WTC11 (cell line): ENCODE measurements at regions not wholly inside any gene's neighbourhood (a gene's known extent, or its start where the extent isn't known, plus 50 kb on each side); places are given as distances from the start of the nearest gene placed in this dataset.

Experiments
- ATAC-seq: fragments of 200-7000 bp; cut with Tn5 transposase; 2 replicates; pipeline ENCODE4 v1.10.0; 2021; ENCODE audit warnings: mild to moderate bottlenecking, moderate library complexity
- CTCF ChIA-PET: fragments of 300-600 bp; sonication (Branson Sonifier 250); formaldehyde crosslinking; loops from one replicate; lab custom pipeline; 2021; ENCODE audit warnings: antibody characterized with exemption; lab: Charles Lee
- POLR2A ChIA-PET: fragments of 350-600 bp; sonication (Branson Sonifier 250); formaldehyde crosslinking; loops from one replicate; lab custom pipeline; 2021; ENCODE audit warnings: antibody characterized with exemption; lab: Charles Lee
- DNase-seq: peaks from one replicate; pipeline ENCODE4 v3.0.0; 2021; ENCODE audit warnings: low spot score
- H3K27ac Mint-ChIP-seq: 2 replicates; pipeline ENCODE4 v1.8.0; 2021; ENCODE audit warnings: mixed read lengths
- H3K27me3 Mint-ChIP-seq: 2 replicates; pipeline ENCODE4 v1.8.0; 2021; ENCODE audit warnings: low read depth, mild to moderate bottlenecking, moderate library complexity, mixed read lengths
- H3K36me3 Mint-ChIP-seq: 2 replicates; pipeline ENCODE4 v1.8.0; 2021; ENCODE audit warnings: mixed read lengths
- H3K4me1 Mint-ChIP-seq: 2 replicates; pipeline ENCODE4 v1.8.0; 2022; ENCODE audit warnings: mixed read lengths
- H3K4me3 Mint-ChIP-seq: 2 replicates; pipeline ENCODE4 v1.8.0; 2021; ENCODE audit warnings: mild to moderate bottlenecking, moderate library complexity, mixed read lengths
- H3K9me3 Mint-ChIP-seq: 2 replicates; pipeline ENCODE4 v1.8.0; 2021; ENCODE audit warnings: mixed read lengths
- AFF4 ChIP-seq: sonication (generic); formaldehyde crosslinking; IDR thresholded peaks from 2 replicates; pipeline ENCODE4 v1.8.1; 2023; ENCODE audit warnings: mild to moderate bottlenecking, missing genetic modification reagents, borderline replicate concordance
- ATF1 ChIP-seq: sonication (generic); formaldehyde crosslinking; IDR thresholded peaks from 2 replicates; pipeline ENCODE4 v1.8.1; 2023; ENCODE audit warnings: mild to moderate bottlenecking, moderate library complexity, missing genetic modification reagents
- ATF3 ChIP-seq: sonication (generic); formaldehyde crosslinking; conservative IDR thresholded peaks from 2 replicates; pipeline ENCODE4 v1.8.1; 2022; ENCODE audit warnings: mild to moderate bottlenecking, missing genetic modification reagents
- ATF6 ChIP-seq: sonication (generic); formaldehyde crosslinking; IDR thresholded peaks from 2 replicates; pipeline ENCODE4 v1.8.1; 2023; ENCODE audit warnings: mild to moderate bottlenecking, missing genetic modification reagents
- CTCF ChIP-seq: fragments of 200-600 bp; IDR thresholded peaks from 2 replicates; pipeline ENCODE4 v1.8.0; 2022; ENCODE audit warnings: antibody characterized with exemption
- E2F4 ChIP-seq: sonication (generic); formaldehyde crosslinking; IDR thresholded peaks from 2 replicates; pipeline ENCODE4 v1.8.1; 2022; ENCODE audit warnings: low read depth, mild to moderate bottlenecking, moderate library complexity, missing genetic modification reagents, borderline replicate concordance
- FOXJ3 ChIP-seq: sonication (generic); formaldehyde crosslinking; IDR thresholded peaks from 2 replicates; pipeline ENCODE4 v1.9.0; 2021; ENCODE audit warnings: missing genetic modification reagents, mild to moderate bottlenecking, borderline replicate concordance
- GTF2I ChIP-seq: fragments of 250-450 bp; sonication (Bioruptor Pico); conservative IDR thresholded peaks from 2 replicates; pipeline ENCODE4 v1.4.0; 2021; ENCODE audit warnings: mild to moderate bottlenecking
- KAT7 ChIP-seq: sonication (generic); formaldehyde crosslinking; IDR thresholded peaks from 2 replicates; pipeline ENCODE4 v1.8.1; 2023; ENCODE audit warnings: missing genetic modification reagents, mild to moderate bottlenecking, borderline replicate concordance
- MXD4 ChIP-seq: fragments of 250-450 bp; sonication (Bioruptor Pico); IDR thresholded peaks from 2 replicates; pipeline ENCODE4 v1.8.0; 2021; ENCODE audit warnings: mild to moderate bottlenecking, moderate library complexity, borderline replicate concordance
- MYBL2 ChIP-seq: sonication (generic); formaldehyde crosslinking; IDR thresholded peaks from 2 replicates; pipeline ENCODE4 v1.8.1; 2023; ENCODE audit warnings: mild to moderate bottlenecking, moderate library complexity, missing genetic modification reagents
- NR3C1 ChIP-seq: sonication (generic); formaldehyde crosslinking; conservative IDR thresholded peaks from 2 replicates; pipeline ENCODE4 v1.8.1; 2023; ENCODE audit warnings: low read depth, mild to moderate bottlenecking, missing genetic modification reagents
- SMAD4 ChIP-seq: sonication (generic); formaldehyde crosslinking; IDR thresholded peaks from 2 replicates; pipeline ENCODE4 v1.8.0; 2022; ENCODE audit warnings: mild to moderate bottlenecking, missing genetic modification reagents
- SOX15 ChIP-seq: fragments of 250-450 bp; sonication (Bioruptor Pico); IDR thresholded peaks from 2 replicates; pipeline ENCODE4 v1.9.0; 2021; ENCODE audit warnings: mild to moderate bottlenecking
- TCF7 ChIP-seq: sonication (generic); formaldehyde crosslinking; IDR thresholded peaks from 2 replicates; pipeline ENCODE4 v1.8.0; 2022; ENCODE audit warnings: mild to moderate bottlenecking, low read depth, missing genetic modification reagents, moderate library complexity
- TP53 ChIP-seq: sonication (generic); formaldehyde crosslinking; IDR thresholded peaks from 2 replicates; pipeline ENCODE4 v1.8.1; 2023; ENCODE audit warnings: mild to moderate bottlenecking, missing genetic modification reagents
- ZBTB21 ChIP-seq: sonication (generic); formaldehyde crosslinking; IDR thresholded peaks from 2 replicates; pipeline ENCODE4 v1.8.1; 2023; ENCODE audit warnings: mild to moderate bottlenecking, missing genetic modification reagents, borderline replicate concordance
- ZNF423 ChIP-seq: fragments of 250-450 bp; sonication (Bioruptor Pico); IDR thresholded peaks from 2 replicates; pipeline ENCODE4 v2.1.2; 2022; ENCODE audit warnings: mild to moderate bottlenecking, moderate library complexity
- ZNF671 ChIP-seq: fragments of 250-450 bp; sonication (Bioruptor Pico); IDR thresholded peaks from 2 replicates; pipeline ENCODE4 v1.8.0; 2021; ENCODE audit warnings: mild to moderate bottlenecking
- TF ChIP-seq, protein P1 (sequence below): sonication (generic); formaldehyde crosslinking; IDR thresholded peaks from 2 replicates; pipeline ENCODE4 v1.8.1; 2022; ENCODE audit warnings: mild to moderate bottlenecking, missing genetic modification reagents, moderate library complexity, borderline replicate concordance
- TF ChIP-seq, protein P2 (sequence below): fragments of 250-450 bp; sonication (Bioruptor Pico); IDR thresholded peaks from 2 replicates; pipeline ENCODE4 v1.9.0; 2021; ENCODE audit warnings: mild to moderate bottlenecking
- TF ChIP-seq, protein P3 (sequence below): sonication (generic); formaldehyde crosslinking; IDR thresholded peaks from 2 replicates; pipeline ENCODE4 v1.8.0; 2023; ENCODE audit warnings: missing genetic modification reagents
- TF ChIP-seq, protein P4 (sequence below): fragments of 250-450 bp; sonication (Bioruptor Pico); conservative IDR thresholded peaks from 2 replicates; pipeline ENCODE4 v1.9.0; 2021; ENCODE audit warnings: mild to moderate bottlenecking

GRCh38 chr13:112219740-112220139 lies 152.8 kb downstream of the SOX1 start:
- H3K4me1 Mint-ChIP-seq = no peaks in the 10 kb centered on the region
- ChIA-PET POLR2A (no interaction called here), CTCF (interaction anchor here (1.8 kb wide), 1 partner anchor 715 kb away, joined by 4 read pairs; no protein-coding TSS in a partner anchor)
- no peak for DNase-seq
- H3K4me3 Mint-ChIP-seq = no peak overlapping the region
- H3K36me3 Mint-ChIP-seq = no peaks in the 10 kb centered on the region
- no peaks in the 10 kb centered on the region for H3K9me3 Mint-ChIP-seq
- no peak for ATAC-seq
- TF ChIP-seq, protein P1, sequence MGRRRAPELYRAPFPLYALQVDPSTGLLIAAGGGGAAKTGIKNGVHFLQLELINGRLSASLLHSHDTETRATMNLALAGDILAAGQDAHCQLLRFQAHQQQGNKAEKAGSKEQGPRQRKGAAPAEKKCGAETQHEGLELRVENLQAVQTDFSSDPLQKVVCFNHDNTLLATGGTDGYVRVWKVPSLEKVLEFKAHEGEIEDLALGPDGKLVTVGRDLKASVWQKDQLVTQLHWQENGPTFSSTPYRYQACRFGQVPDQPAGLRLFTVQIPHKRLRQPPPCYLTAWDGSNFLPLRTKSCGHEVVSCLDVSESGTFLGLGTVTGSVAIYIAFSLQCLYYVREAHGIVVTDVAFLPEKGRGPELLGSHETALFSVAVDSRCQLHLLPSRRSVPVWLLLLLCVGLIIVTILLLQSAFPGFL (CRISPR knock-in tag) = no peak
- no peak for TF ChIP-seq SOX15 (CRISPR knock-in tag)
- no peak for TF ChIP-seq KAT7 (CRISPR knock-in tag)
- TF ChIP-seq E2F4 = no peak
- no peak for TF ChIP-seq ZNF423 (CRISPR knock-in tag)
- TF ChIP-seq MYBL2 (CRISPR knock-in tag) = no peak
- no peak for TF ChIP-seq CTCF
- no peak for TF ChIP-seq MXD4
- TF ChIP-seq SMAD4 (CRISPR knock-in tag) = no peak
- TF ChIP-seq GTF2I = no peak
- no peak for TF ChIP-seq TP53
- no peak for TF ChIP-seq ATF1 (CRISPR knock-in tag)
- TF ChIP-seq ATF6 (CRISPR knock-in tag) = no peak
- no peak for TF ChIP-seq FOXJ3 (CRISPR knock-in tag)
- TF ChIP-seq, protein P2, sequence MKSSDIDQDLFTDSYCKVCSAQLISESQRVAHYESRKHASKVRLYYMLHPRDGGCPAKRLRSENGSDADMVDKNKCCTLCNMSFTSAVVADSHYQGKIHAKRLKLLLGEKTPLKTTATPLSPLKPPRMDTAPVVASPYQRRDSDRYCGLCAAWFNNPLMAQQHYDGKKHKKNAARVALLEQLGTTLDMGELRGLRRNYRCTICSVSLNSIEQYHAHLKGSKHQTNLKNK = no peak
- TF ChIP-seq ZBTB21 (CRISPR knock-in tag) = no peak
- no peak for TF ChIP-seq ATF3 (CRISPR knock-in tag)
- TF ChIP-seq, protein P3, sequence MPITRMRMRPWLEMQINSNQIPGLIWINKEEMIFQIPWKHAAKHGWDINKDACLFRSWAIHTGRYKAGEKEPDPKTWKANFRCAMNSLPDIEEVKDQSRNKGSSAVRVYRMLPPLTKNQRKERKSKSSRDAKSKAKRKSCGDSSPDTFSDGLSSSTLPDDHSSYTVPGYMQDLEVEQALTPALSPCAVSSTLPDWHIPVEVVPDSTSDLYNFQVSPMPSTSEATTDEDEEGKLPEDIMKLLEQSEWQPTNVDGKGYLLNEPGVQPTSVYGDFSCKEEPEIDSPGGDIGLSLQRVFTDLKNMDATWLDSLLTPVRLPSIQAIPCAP (CRISPR knock-in tag) = no peak
- H3K27me3 Mint-ChIP-seq = peaks cover 21% of the 10 kb centered on the region
- H3K27ac Mint-ChIP-seq = no peak overlapping the region

DNA sequence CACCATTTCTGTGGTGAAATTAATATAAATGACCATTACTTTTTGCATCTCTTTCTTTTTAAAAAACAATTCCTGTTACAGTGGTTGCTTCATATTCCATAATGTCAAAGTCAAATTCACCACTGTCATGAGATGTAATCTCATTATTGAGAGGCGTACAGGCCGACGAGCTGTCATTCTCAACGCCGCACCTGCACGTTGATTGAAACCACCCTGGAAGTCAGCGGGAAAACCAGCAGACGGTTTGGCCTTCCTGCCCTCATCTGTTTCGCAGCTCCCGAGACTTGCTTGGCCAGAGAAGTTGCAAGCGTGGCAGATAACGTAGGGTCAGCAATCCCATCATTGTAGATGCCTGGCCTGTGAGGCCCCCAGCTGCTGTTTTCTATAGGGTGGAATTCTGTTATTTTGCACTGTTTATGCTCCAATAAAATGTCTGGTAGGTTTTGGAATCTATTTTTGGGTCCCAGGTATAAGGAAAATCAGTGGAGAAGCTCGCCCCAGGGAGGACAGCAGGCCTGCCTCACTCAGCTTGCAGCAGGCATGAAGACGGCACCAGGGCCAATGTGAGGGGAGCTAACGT lies 153.4 kb downstream of the SOX1 start:
- Mint-ChIP-seq H3K4me3 (no peak overlapping the region), H3K27ac (no peak overlapping the region), H3K9me3 (no peaks in the 10 kb centered on the region), H3K27me3 (peaks cover 21% of the 10 kb centered on the region), H3K36me3 (no peaks in the 10 kb centered on the region), H3K4me1 (no peaks in the 10 kb centered on the region)
- ChIA-PET POLR2A (no interaction called here), CTCF (interaction anchor here (1.8 kb wide), 1 partner anchor 716 kb away, joined by 4 read pairs; no protein-coding TSS in a partner anchor)
- ATAC-seq = no peak
- DNase-seq = no peak
- TF ChIP-seq ZNF671 (CRISPR knock-in tag) (no peak), NR3C1 (CRISPR knock-in tag) (no peak), AFF4 (no peak), TCF7 (no peak)
- TF ChIP-seq, protein P4, sequence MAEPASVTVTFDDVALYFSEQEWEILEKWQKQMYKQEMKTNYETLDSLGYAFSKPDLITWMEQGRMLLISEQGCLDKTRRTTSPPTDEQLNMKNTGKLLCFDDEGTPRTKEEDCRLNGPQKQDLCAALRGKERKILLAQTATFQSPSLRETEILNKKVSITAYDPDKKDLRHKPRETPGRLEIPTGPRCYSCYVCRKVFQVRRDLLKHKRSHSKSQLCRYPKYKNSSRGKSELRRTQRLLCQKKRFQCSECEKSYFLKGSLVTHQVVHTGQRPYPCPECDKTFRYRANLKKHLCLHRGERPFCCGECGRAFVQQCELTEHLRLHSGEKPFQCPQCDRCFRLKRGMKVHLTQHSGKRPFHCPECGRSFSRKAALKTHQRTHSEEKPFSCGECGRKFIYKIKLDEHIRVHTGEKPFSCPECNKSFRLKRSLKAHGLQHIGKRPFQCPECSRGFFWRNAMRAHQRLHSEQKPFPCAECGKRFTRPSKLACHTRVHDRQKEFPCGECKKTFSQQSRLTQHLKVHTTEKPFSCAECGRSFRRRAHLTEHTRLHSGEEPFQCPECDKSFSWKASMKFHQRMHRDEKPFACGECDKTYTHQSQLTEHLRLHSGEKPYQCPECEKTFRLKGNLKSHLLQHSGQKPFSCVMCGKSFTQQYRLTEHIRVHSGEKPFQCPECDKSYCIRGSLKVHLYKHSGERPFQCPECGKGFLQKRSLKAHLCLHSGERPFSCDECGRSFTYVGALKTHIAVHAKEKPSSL (CRISPR knock-in tag) = no peak
